Kidney (tissue), 13 donors: ENCODE measurements at regions not wholly inside any gene's neighbourhood (a gene's known extent, or its start where the extent isn't known, plus 50 kb on each side); places are given as distances from the start of the nearest gene placed in this dataset.

Experiments used
- DNase-seq, 5 donors: peaks; one replicate each; pipeline ENCODE4 v3.0.0-alpha.2; 2013 to 2020
- FAIRE-seq: peaks from 2 replicates; lab custom pipeline; 2012; peaks lifted over from hg19 to GRCh38; lab: Jason Lieb, UNC
- H3K27ac ChIP-seq, 2 donors: one replicate each; pipeline ENCODE4 v1.7.0; 2013; ENCODE audit warnings: low read depth in 2 of 2, low read length in 2 of 2, inconsistent platforms in 1 of 2
- H3K27me3 ChIP-seq: one replicate; pipeline ENCODE4 v1.7.1; 2013; ENCODE audit warnings: low read length, inconsistent platforms; ENCODE audit not compliant: control insufficient read depth, insufficient read depth
- H3K36me3 ChIP-seq, 3 donors: one replicate each; pipeline versions ENCODE4 v1.7.0 to v1.7.1; 2013; ENCODE audit warnings: low read length in 3 of 3, control low read depth in 1 of 3, inconsistent platforms in 1 of 3; ENCODE audit not compliant: insufficient read depth in 3 of 3, control insufficient read depth in 2 of 3
- H3K4me1 ChIP-seq, 3 donors: one replicate each; pipeline versions ENCODE4 v1.7.0 to v1.7.1; 2013; ENCODE audit warnings: low read length in 3 of 3, inconsistent platforms in 1 of 3, low read depth in 1 of 3; ENCODE audit not compliant: control insufficient read depth in 2 of 3, insufficient read depth in 2 of 3
- H3K4me3 ChIP-seq, 3 donors: one replicate each; pipeline versions ENCODE4 v1.7.0 to v1.8.1; 2013; ENCODE audit warnings: low read length in 3 of 3, control low read depth in 1 of 3, inconsistent platforms in 1 of 3
- H3K9ac ChIP-seq, 3 donors: one replicate each; pipeline versions ENCODE4 v1.7.0 to v1.7.1; 2013; ENCODE audit warnings: low read length in 3 of 3, control low read depth in 1 of 3, inconsistent platforms in 1 of 3
- H3K9me3 ChIP-seq, 3 donors: one replicate each; pipeline versions ENCODE4 v1.7.0 to v1.7.1; 2013; ENCODE audit warnings: low read length in 3 of 3, control low read depth in 1 of 3, inconsistent platforms in 1 of 3; ENCODE audit not compliant: control insufficient read depth in 2 of 3, insufficient read depth in 1 of 3
- intact Hi-C: fragments of 100-400 bp; cut with DNase I; formaldehyde crosslinking; loops from one replicate; pipeline ENCODE4 v1.11.1; 2022
- TF ChIP-seq, protein P1 (sequence below): IDR thresholded peaks from 3 replicates; pipeline ENCODE4 v1.5.1; 2012; ENCODE audit warnings: mild to moderate bottlenecking, moderate library complexity, borderline replicate concordance; ENCODE audit not compliant: insufficient read depth; ENCODE audit errors: extremely low read depth
- donor health status: control.
- donor health status: control.
- donor health status: control.
- donor health status: control.
- donor health status: control.
- donor health status: DM: yes; HTN: yes; CAD: no.
- donor health status: Normal renal cell carcinoma (clear cell type).

DNA sequence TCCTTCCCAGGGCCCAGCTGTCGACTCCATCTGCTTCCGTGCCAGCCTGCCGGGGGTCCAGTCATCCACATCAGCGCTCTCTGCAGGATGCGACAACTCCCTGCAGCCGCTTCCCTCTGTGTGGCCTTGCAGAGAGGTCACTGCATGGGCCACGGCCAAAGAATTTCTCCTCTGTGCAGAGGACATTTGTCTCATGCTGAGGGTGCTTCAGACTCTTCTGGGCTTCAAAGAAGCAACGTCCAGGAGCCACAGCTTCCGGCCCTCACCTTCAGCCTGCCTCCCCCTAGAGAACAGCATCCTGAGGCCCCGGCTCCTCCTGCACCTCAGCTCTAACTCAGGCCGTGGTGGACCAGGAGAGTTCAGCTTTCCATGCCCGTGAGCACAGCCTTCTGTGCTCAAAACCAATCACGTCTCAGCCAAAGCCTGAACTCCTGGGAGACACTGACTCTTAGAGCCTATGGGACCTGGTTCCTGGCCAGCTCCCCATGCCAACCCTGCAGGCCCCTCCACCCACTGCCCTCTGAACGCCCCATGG is 258.9 kb downstream of the BRD1 start:
- H3K27me3 ChIP-seq, result no peaks in the 10 kb centered on the region
- FAIRE-seq (no peak), DNase-seq (peak in 2 of 5 donors; percentile 18 to 35)
- H3K27ac ChIP-seq, result no peak overlapping the region
- no peaks in the 10 kb centered on the region for H3K9me3 ChIP-seq
- intact Hi-C loops, result no loop called here
- no peaks in the 10 kb centered on the region for H3K36me3 ChIP-seq
- H3K4me3 ChIP-seq, result no peak overlapping the region
- H3K4me1 ChIP-seq, result no peaks in the 10 kb centered on the region
- no peak overlapping the region for H3K9ac ChIP-seq
- TF ChIP-seq, protein P1, sequence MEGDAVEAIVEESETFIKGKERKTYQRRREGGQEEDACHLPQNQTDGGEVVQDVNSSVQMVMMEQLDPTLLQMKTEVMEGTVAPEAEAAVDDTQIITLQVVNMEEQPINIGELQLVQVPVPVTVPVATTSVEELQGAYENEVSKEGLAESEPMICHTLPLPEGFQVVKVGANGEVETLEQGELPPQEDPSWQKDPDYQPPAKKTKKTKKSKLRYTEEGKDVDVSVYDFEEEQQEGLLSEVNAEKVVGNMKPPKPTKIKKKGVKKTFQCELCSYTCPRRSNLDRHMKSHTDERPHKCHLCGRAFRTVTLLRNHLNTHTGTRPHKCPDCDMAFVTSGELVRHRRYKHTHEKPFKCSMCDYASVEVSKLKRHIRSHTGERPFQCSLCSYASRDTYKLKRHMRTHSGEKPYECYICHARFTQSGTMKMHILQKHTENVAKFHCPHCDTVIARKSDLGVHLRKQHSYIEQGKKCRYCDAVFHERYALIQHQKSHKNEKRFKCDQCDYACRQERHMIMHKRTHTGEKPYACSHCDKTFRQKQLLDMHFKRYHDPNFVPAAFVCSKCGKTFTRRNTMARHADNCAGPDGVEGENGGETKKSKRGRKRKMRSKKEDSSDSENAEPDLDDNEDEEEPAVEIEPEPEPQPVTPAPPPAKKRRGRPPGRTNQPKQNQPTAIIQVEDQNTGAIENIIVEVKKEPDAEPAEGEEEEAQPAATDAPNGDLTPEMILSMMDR, result no peak

DNA sequence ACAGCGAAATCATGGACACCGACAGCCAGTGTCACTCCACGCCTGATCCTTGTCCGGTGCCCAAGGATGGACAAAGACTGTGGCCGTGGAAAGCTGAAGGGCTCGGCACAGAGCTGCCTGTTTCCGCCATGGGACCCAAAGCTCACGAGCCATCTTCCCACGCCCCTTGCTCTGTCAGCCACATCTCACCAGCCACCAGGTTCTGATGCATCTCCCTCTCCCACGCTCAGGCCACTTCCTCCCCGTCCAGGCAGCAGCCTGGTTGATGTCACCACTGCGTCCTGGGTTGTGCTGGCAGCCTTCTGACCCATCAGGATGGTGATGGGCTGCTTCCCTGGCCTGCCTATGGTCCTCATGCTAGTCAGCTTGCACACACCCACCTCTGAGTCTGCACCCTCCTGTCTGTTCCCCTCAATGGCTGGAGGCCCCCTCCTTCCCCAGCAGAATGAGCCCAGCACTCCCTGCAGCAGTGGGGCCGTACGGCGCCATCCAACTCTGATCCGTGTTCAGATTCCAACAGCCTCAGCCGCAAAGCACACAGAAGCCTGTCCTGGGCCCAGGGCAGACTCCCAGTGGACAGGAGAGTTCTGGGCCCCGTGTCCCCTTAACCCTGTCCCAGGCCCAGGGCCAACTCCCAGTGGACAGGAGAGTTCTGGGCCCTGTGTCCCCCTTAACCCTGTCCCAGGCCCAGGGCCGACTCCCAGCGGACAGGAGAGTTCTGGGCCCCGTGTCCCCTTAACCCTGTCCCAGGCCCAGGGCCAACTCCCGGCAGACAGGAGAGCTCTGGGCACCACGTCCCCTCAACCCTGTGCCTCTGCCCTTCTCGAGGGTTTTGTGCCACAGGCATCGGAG is 259.5 kb downstream of the BRD1 start:
- H3K27ac ChIP-seq, result no peak overlapping the region
- FAIRE-seq (no peak), DNase-seq (peak in 3 of 5 donors; percentile 14 to 41 (median 25))
- H3K9ac ChIP-seq, result no peak overlapping the region
- TF ChIP-seq, protein P1, result no peak
- no peaks in the 10 kb centered on the region for H3K9me3 ChIP-seq
- H3K4me3 ChIP-seq, result no peak overlapping the region
- H3K27me3 ChIP-seq, result no peaks in the 10 kb centered on the region
- intact Hi-C loops, result no loop called here
- H3K4me1 ChIP-seq, result no peaks in the 10 kb centered on the region
- H3K36me3 ChIP-seq, result no peaks in the 10 kb centered on the region

DNA sequence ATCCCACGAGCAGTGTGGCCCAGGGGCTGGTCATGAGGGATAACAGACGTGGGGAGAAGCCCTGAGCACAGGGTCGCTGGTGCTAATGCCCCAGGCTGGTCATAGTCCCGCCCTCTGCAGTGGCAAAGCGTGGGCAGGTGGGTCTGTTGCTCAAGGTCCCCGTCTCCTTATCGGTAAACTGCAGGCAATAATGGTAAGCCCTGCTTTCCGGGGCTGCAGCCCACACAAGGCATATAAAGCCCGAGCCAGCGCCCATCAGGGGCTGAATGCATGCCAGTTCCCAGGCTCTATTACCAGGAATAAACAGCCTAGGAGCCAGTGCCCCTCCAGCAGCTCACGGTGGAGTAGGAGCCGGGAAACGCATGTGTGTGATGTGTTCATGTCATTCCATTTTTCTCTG is 261.0 kb downstream of the BRD1 start:
- FAIRE-seq (no peak), DNase-seq (peak in 1 of 5 donors; percentile 31)
- Histone ChIP-seq H3K4me3 (no peak overlapping the region), H3K4me1 (no peaks in the 10 kb centered on the region), H3K27ac (no peak overlapping the region), H3K9ac (no peak overlapping the region), H3K9me3 (no peaks in the 10 kb centered on the region), H3K36me3 (no peaks in the 10 kb centered on the region), H3K27me3 (no peaks in the 10 kb centered on the region)
- TF ChIP-seq, protein P1, result no peak
- intact Hi-C loops, result no loop called here
